ENCODE measurements at regions not wholly inside any gene's neighbourhood (a gene's known extent, or its start where the extent isn't known, plus 50 kb on each side); places are given as distances from the start of the nearest gene placed in this dataset.

- CTCF ChIA-PET: no interaction called here
- Mint-ChIP-seq H3K27ac (ENCODE audit: unreplicated experiment) (no peak overlapping the region), H3K9me3 (ENCODE audit: low read depth, unreplicated experiment) (peaks cover 15% of the 10 kb centered on the region), H3K4me3 (ENCODE audit: low read depth, unreplicated experiment) (no peak overlapping the region), H3K4me1 (ENCODE audit: low read depth, unreplicated experiment) (no peaks in the 10 kb centered on the region), H3K27me3 (ENCODE audit: unreplicated experiment) (no peaks in the 10 kb centered on the region), H3K36me3 (ENCODE audit: insufficient read depth, unreplicated experiment) (no peaks in the 10 kb centered on the region)
- DNase-seq: no peak
- intact Hi-C loops (cut with micrococcal nuclease; ENCODE audit: unreplicated experiment): no loop called here
- TF ChIP-seq CTCF (IDR thresholded peaks at IDR 0.05; ENCODE audit: unreplicated experiment): no peak
- no TSS peak for BruUV-seq (replicated peaks)
Measured at GRCh38 chr11:70924108-70924507, 328.3 kb downstream of the SHANK2 start.

GRCh38 chr11:70925238-70925637, 327.1 kb downstream of the SHANK2 start:
- no peaks in the 10 kb centered on the region for H3K36me3 Mint-ChIP-seq (ENCODE audit: insufficient read depth, unreplicated experiment)
- CTCF ChIA-PET: no interaction called here
- intact Hi-C loops (cut with micrococcal nuclease; ENCODE audit: unreplicated experiment): no loop called here
- H3K9me3 Mint-ChIP-seq (ENCODE audit: low read depth, unreplicated experiment): peaks cover 15% of the 10 kb centered on the region
- no peak overlapping the region for H3K27ac Mint-ChIP-seq (ENCODE audit: unreplicated experiment)
- DNase-seq: no peak
- no peaks in the 10 kb centered on the region for H3K4me1 Mint-ChIP-seq (ENCODE audit: low read depth, unreplicated experiment)
- no TSS peak for BruUV-seq (replicated peaks)
- no peak for TF ChIP-seq CTCF (IDR thresholded peaks at IDR 0.05; ENCODE audit: unreplicated experiment)
- H3K27me3 Mint-ChIP-seq (ENCODE audit: unreplicated experiment): no peaks in the 10 kb centered on the region
- no peak overlapping the region for H3K4me3 Mint-ChIP-seq (ENCODE audit: low read depth, unreplicated experiment)

GRCh38 chr11:70926543-70927201, 325.7 kb downstream of the SHANK2 start:
- intact Hi-C loops (cut with micrococcal nuclease; ENCODE audit: unreplicated experiment): no loop called here

GRCh38 chr11:70928854-70929598, 323.4 kb downstream of the SHANK2 start:
- DNase-seq: no peak
- Mint-ChIP-seq H3K27me3 (ENCODE audit: unreplicated experiment) (no peaks in the 10 kb centered on the region), H3K4me1 (ENCODE audit: low read depth, unreplicated experiment) (no peaks in the 10 kb centered on the region), H3K36me3 (ENCODE audit: insufficient read depth, unreplicated experiment) (peaks cover 5% of the 10 kb centered on the region), H3K27ac (ENCODE audit: unreplicated experiment) (no peak overlapping the region), H3K4me3 (ENCODE audit: low read depth, unreplicated experiment) (no peak overlapping the region), H3K9me3 (ENCODE audit: low read depth, unreplicated experiment) (peaks cover 2% of the 10 kb centered on the region)
- CTCF ChIA-PET: no interaction called here
- intact Hi-C loops (cut with micrococcal nuclease; ENCODE audit: unreplicated experiment): no loop called here
- BruUV-seq (replicated peaks): no TSS peak
- no peak for TF ChIP-seq CTCF (IDR thresholded peaks at IDR 0.05; ENCODE audit: unreplicated experiment)

More at GRCh38 chr11:70926543-70927201, 325.7 kb downstream of the SHANK2 start:
- H3K36me3 Mint-ChIP-seq (ENCODE audit: insufficient read depth, unreplicated experiment): no peaks in the 10 kb centered on the region
- H3K4me1 Mint-ChIP-seq (ENCODE audit: low read depth, unreplicated experiment): no peaks in the 10 kb centered on the region
- no peaks in the 10 kb centered on the region for H3K27me3 Mint-ChIP-seq (ENCODE audit: unreplicated experiment)
- H3K27ac Mint-ChIP-seq (ENCODE audit: unreplicated experiment): no peak overlapping the region
- DNase-seq: no peak
- H3K4me3 Mint-ChIP-seq (ENCODE audit: low read depth, unreplicated experiment): no peak overlapping the region
- peaks cover 10% of the 10 kb centered on the region for H3K9me3 Mint-ChIP-seq (ENCODE audit: low read depth, unreplicated experiment)
- no peak for TF ChIP-seq CTCF (IDR thresholded peaks at IDR 0.05; ENCODE audit: unreplicated experiment)
- CTCF ChIA-PET: no interaction called here
- BruUV-seq (replicated peaks): no TSS peak

Data from Calu3 (cell line).